C4-2B (cell line): ENCODE measurements at regions not wholly inside any gene's neighbourhood (a gene's known extent, or its start where the extent isn't known, plus 50 kb on each side); places are given as distances from the start of the nearest gene placed in this dataset.

ENCODE experiments used
- ZFX ChIP-seq: fragments of 450-650 bp; IDR thresholded peaks from 2 replicates; pipeline ENCODE4 v1.6.1; 2017
- TF ChIP-seq, protein P1 (sequence below): fragments of 450-650 bp; conservative IDR thresholded peaks from 2 replicates; pipeline ENCODE4 v1.5.1; 2017; ENCODE audit warnings: mild to moderate bottlenecking

DNA sequence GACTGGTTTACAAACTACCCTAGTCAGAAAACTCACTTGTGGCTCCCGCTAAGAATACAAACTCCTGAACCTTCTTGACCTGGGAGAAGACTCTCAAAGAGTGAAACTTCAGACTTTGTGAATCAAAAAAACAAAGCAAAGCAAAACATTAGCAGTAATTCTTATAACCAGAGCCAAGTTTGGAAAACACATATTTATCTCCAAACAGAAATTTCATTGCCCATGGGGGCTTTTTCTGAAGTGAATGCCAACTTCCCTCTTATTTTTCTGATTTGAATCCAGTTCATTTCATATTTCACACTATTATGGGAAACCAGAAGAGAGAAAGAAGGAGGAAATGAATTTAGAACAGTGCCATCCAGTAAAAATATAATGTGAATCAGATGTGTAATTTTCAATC, 55.7 kb upstream of the ZNF385D start:
- TF ChIP-seq, protein P1, sequence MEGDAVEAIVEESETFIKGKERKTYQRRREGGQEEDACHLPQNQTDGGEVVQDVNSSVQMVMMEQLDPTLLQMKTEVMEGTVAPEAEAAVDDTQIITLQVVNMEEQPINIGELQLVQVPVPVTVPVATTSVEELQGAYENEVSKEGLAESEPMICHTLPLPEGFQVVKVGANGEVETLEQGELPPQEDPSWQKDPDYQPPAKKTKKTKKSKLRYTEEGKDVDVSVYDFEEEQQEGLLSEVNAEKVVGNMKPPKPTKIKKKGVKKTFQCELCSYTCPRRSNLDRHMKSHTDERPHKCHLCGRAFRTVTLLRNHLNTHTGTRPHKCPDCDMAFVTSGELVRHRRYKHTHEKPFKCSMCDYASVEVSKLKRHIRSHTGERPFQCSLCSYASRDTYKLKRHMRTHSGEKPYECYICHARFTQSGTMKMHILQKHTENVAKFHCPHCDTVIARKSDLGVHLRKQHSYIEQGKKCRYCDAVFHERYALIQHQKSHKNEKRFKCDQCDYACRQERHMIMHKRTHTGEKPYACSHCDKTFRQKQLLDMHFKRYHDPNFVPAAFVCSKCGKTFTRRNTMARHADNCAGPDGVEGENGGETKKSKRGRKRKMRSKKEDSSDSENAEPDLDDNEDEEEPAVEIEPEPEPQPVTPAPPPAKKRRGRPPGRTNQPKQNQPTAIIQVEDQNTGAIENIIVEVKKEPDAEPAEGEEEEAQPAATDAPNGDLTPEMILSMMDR, result no peak
- TF ChIP-seq ZFX, result no peak
